Duodenal mucosa (tissue), 2 donors: ENCODE measurements at regions not wholly inside any gene's neighbourhood (a gene's known extent, or its start where the extent isn't known, plus 50 kb on each side); places are given as distances from the start of the nearest gene placed in this dataset.

Experiments
- H3K27ac ChIP-seq: one replicate; pipeline ENCODE4 v1.7.0; 2013; ENCODE audit warnings: low read depth, low read length
- H3K27me3 ChIP-seq, 2 donors: one replicate each; pipeline ENCODE4 v1.7.0; 2013; ENCODE audit warnings: low read length in 2 of 2, control low read depth in 1 of 2; ENCODE audit not compliant: insufficient read depth in 2 of 2, control insufficient read depth in 1 of 2
- H3K36me3 ChIP-seq, 2 donors: one replicate each; pipeline ENCODE4 v1.7.0; 2013; ENCODE audit warnings: low read length in 2 of 2, control low read depth in 1 of 2; ENCODE audit not compliant: insufficient read depth in 2 of 2, control insufficient read depth in 1 of 2
- H3K4me1 ChIP-seq, 2 donors: one replicate each; pipeline ENCODE4 v1.7.0; 2013; ENCODE audit warnings: low read length in 2 of 2, control low read depth in 1 of 2; ENCODE audit not compliant: insufficient read depth in 2 of 2, control insufficient read depth in 1 of 2
- H3K4me3 ChIP-seq, 2 donors: one replicate each; pipeline ENCODE4 v1.7.0; 2013; ENCODE audit warnings: low read length in 2 of 2, low read depth in 1 of 2
- H3K9ac ChIP-seq, 2 donors: one replicate each; pipeline ENCODE4 v1.7.0; 2013; ENCODE audit warnings: low read length in 2 of 2, low read depth in 1 of 2
- H3K9me3 ChIP-seq, 2 donors: one replicate each; pipeline ENCODE4 v1.7.0; 2013; ENCODE audit warnings: low read length in 2 of 2, control low read depth in 1 of 2; ENCODE audit not compliant: control insufficient read depth in 1 of 2

DNA sequence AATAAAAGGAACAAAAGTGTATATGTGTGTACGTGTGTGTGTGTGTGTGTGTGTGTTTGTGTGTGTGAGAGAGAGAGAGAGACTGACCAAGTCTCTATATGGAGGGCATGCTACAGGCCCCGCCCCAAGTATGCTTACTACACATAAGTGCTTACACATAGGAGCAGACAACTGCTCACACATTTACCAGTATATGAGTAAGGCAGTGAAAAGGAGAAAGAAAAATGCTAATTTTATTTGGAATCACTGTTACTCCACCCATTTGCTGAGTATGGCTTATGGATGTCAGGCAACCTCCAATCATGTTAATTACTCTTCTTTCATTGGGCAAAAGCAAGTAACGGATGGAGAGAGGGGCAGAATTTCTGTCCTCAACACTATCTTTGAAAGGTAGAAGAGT, 107.6 kb upstream of the STK26 start:
- H3K27ac ChIP-seq: no peak overlapping the region
- H3K36me3 ChIP-seq: no peaks in the 10 kb centered on the region
- no peaks in the 10 kb centered on the region for H3K9me3 ChIP-seq
- no peak overlapping the region for H3K4me3 ChIP-seq
- H3K4me1 ChIP-seq: no peaks in the 10 kb centered on the region
- no peaks in the 10 kb centered on the region for H3K27me3 ChIP-seq
- no peak overlapping the region for H3K9ac ChIP-seq

GRCh38 chrX:131917588-131917987, 105.5 kb upstream of the STK26 start:
- H3K4me3 ChIP-seq: no peak overlapping the region
- H3K9me3 ChIP-seq: no peaks in the 10 kb centered on the region
- no peaks in the 10 kb centered on the region for H3K36me3 ChIP-seq
- H3K9ac ChIP-seq: no peak overlapping the region
- no peaks in the 10 kb centered on the region for H3K4me1 ChIP-seq
- no peaks in the 10 kb centered on the region for H3K27me3 ChIP-seq
- no peak overlapping the region for H3K27ac ChIP-seq

DNA sequence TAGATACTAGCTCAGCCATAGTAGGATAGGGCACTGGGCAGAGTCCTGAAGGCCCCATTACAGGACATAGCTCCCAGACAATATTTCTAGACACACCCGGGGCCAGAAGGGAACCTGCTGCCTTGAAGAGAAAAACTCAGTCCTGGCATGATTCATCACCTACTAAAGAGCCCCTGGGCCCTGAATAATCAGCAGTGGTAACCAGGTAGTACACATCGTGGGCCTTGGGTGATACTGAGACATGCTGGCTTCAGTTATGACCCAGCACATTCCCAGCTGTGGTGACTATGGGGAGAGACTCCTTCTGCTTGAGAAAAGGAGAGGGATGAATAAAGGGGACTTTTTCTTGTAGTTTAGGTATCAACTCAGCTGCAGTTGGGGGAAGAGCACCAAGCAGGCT, 104.3 kb upstream of the STK26 start:
- Histone ChIP-seq H3K4me1 (no peaks in the 10 kb centered on the region), H3K27me3 (no peaks in the 10 kb centered on the region), H3K4me3 (no peak overlapping the region), H3K9ac (no peak overlapping the region), H3K27ac (no peak overlapping the region), H3K36me3 (no peaks in the 10 kb centered on the region), H3K9me3 (no peaks in the 10 kb centered on the region)

DNA sequence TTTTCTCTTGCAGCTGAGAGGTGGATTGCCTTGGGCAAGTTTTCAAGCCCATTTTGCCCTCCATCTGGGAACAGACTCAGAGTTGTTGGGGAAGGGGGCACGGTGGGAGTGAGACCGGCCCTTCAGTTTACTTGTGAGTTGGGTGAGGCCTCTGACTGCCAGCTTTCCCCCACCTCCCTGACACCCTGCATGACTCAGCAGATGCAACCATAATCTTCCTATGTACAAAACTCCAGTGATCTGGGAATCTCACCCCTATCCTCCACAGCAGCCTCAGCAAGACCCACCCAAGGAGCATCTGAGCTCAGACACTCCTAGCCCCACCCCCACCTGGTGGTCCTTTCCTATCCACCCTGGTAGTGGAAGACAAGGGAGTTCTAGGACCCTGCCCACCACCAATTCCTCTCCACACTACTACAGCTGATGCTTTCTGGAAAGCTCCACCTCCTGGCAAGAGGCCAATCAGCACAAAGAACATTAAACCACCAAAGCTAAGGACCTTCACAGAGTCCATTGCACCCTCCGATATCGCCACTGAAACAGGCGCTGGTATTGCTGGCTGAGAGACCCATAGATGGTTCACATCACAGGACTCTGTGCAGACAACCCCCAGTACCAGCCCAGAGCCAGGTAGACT, 99.4 kb upstream of the STK26 start:
- Histone ChIP-seq H3K4me3 (no peak overlapping the region), H3K36me3 (no peaks in the 10 kb centered on the region), H3K9ac (no peak overlapping the region), H3K27ac (no peak overlapping the region), H3K27me3 (no peaks in the 10 kb centered on the region), H3K9me3 (no peaks in the 10 kb centered on the region), H3K4me1 (no peaks in the 10 kb centered on the region)

- H3K27ac ChIP-seq: no peak overlapping the region
- H3K9ac ChIP-seq: no peak overlapping the region
- H3K4me1 ChIP-seq: no peaks in the 10 kb centered on the region
- no peaks in the 10 kb centered on the region for H3K9me3 ChIP-seq
- no peaks in the 10 kb centered on the region for H3K36me3 ChIP-seq
- H3K27me3 ChIP-seq: no peaks in the 10 kb centered on the region
- H3K4me3 ChIP-seq: no peak overlapping the region
These were observed 84.4 kb upstream of the STK26 start for GRCh38 chrX:131938749-131939148.

GRCh38 chrX:131942034-131942433, 81.1 kb upstream of the STK26 start:
- Histone ChIP-seq H3K27me3 (no peaks in the 10 kb centered on the region), H3K9me3 (no peaks in the 10 kb centered on the region)

GRCh38 chrX:131944936-131945902, 77.9 kb upstream of the STK26 start:
- H3K9me3 ChIP-seq: no peaks in the 10 kb centered on the region
- H3K36me3 ChIP-seq: no peaks in the 10 kb centered on the region
- no peak overlapping the region for H3K9ac ChIP-seq
- no peaks in the 10 kb centered on the region for H3K27me3 ChIP-seq
- no peak overlapping the region for H3K27ac ChIP-seq
- H3K4me1 ChIP-seq: no peaks in the 10 kb centered on the region
- no peak overlapping the region for H3K4me3 ChIP-seq

More at GRCh38 chrX:131942034-131942433, 81.1 kb upstream of the STK26 start:
- no peak overlapping the region for H3K4me3 ChIP-seq
- no peak overlapping the region for H3K27ac ChIP-seq
- no peaks in the 10 kb centered on the region for H3K4me1 ChIP-seq
- no peak overlapping the region for H3K9ac ChIP-seq
- H3K36me3 ChIP-seq: no peaks in the 10 kb centered on the region

- no peaks in the 10 kb centered on the region for H3K27me3 ChIP-seq
- H3K4me1 ChIP-seq: no peaks in the 10 kb centered on the region
- no peaks in the 10 kb centered on the region for H3K36me3 ChIP-seq
- H3K4me3 ChIP-seq: no peak overlapping the region
- no peaks in the 10 kb centered on the region for H3K9me3 ChIP-seq
- no peak overlapping the region for H3K27ac ChIP-seq
- no peak overlapping the region for H3K9ac ChIP-seq
These were observed 71.9 kb upstream of the STK26 start for GRCh38 chrX:131951166-131951565.

DNA sequence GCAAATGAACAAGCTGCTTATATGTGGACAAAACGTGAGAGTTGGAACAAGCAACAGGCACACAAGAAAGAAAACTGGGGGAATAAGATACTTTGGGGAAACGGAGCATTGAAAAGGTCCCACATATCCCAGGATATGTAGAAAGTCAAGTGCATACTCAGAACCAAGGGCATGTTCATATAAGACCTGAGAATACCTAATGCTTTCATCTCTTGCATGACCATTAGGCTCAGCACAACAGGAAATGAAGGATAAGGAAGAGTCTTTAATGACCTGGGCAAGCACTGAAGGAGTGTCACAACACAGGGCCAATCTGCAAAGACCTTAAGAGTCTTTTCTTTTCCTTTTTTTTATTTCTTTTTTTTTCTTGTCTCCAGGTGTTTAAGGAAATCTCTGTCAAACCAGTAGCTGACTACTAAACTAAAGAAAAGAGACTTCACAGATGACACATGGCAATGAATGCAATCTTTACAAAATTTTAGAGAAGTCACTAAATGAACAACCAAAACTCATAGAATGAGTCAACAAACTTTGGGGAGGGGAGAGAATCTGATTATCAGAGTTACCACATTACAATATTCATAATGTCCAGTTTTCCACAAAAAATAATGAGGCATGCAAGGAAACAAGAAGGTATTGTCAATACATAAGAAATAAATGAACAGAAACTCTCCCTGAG, 67.9 kb upstream of the STK26 start:
- no peaks in the 10 kb centered on the region for H3K9me3 ChIP-seq
- H3K36me3 ChIP-seq: no peaks in the 10 kb centered on the region
- no peak overlapping the region for H3K9ac ChIP-seq
- H3K27ac ChIP-seq: no peak overlapping the region
- no peaks in the 10 kb centered on the region for H3K4me1 ChIP-seq
- H3K27me3 ChIP-seq: no peaks in the 10 kb centered on the region
- H3K4me3 ChIP-seq: no peak overlapping the region

GRCh38 chrX:131958724-131959123, 64.4 kb upstream of the STK26 start:
- no peak overlapping the region for H3K27ac ChIP-seq
- H3K36me3 ChIP-seq: no peaks in the 10 kb centered on the region
- H3K9ac ChIP-seq: no peak overlapping the region

More at GRCh38 chrX:131958724-131959123, 64.4 kb upstream of the STK26 start:
- Histone ChIP-seq H3K4me3 (no peak overlapping the region), H3K9me3 (no peaks in the 10 kb centered on the region), H3K4me1 (no peaks in the 10 kb centered on the region), H3K27me3 (no peaks in the 10 kb centered on the region)
